ENCODE measurements at regions not wholly inside any gene's neighbourhood (a gene's known extent, or its start where the extent isn't known, plus 50 kb on each side); places are given as distances from the start of the nearest gene placed in this dataset.

GRCh38 chr6:120871416-120872261 lies 462.6 kb downstream of the TBC1D32 start:
- TF ChIP-seq EZH2 (IDR thresholded peaks at IDR 0.05; ENCODE audit: low read length, missing control alignments) (no peak), CTCF (conservative IDR thresholded peaks at IDR 0.05 in 1 of 2, IDR thresholded peaks at IDR 0.05 in 1 of 2; ENCODE audit: low read depth in 1 of 2, low read length in 2 of 2) (no peak)
